ENCODE measurements at regions not wholly inside any gene's neighbourhood (a gene's known extent, or its start where the extent isn't known, plus 50 kb on each side); places are given as distances from the start of the nearest gene placed in this dataset.

GRCh38 chr14:104297721-104298401, 159.5 kb downstream of the KIF26A start:
- Histone ChIP-seq H3K4me1 (ENCODE audit: control insufficient read depth in 4 of 4, insufficient read depth in 4 of 4, low read length in 3 of 4) (no peaks in the 10 kb centered on the region), H3K9ac (ENCODE audit: low read depth in 1 of 2, low read length in 2 of 2) (no peak overlapping the region), H3K9me3 (ENCODE audit: control insufficient read depth in 4 of 4, low read length in 3 of 4) (no peaks in the 10 kb centered on the region), H3K4me3 (ENCODE audit: low read depth in 1 of 3, low read length in 3 of 3) (no peak overlapping the region), H3K27me3 (ENCODE audit: control insufficient read depth in 4 of 4, insufficient read depth in 4 of 4, low read length in 3 of 4) (peaks cover 0 to 2% (median 0%) of the 10 kb centered on the region in 4 donors), H3K27ac (ENCODE audit: low read depth in 1 of 2, low read length in 2 of 2) (no peak overlapping the region), H3K36me3 (ENCODE audit: control insufficient read depth in 4 of 4, insufficient read depth in 3 of 4, low read depth in 1 of 4, low read length in 3 of 4) (no peaks in the 10 kb centered on the region)
- 89% methylated on average over 11 of the region's 11 CpGs for WGBS
- TF ChIP-seq HNF4A (conservative IDR thresholded peaks at IDR 0.05) (no peak), TAF1 (conservative IDR thresholded peaks at IDR 0.05) (no peak), GABPA (IDR thresholded peaks at IDR 0.05 in 1 of 2, conservative IDR thresholded peaks at IDR 0.05 in 1 of 2) (no peak), EGR1 (IDR thresholded peaks at IDR 0.05; ENCODE audit: low read depth in 2 of 2) (no peak), JUND (IDR thresholded peaks at IDR 0.05) (no peak), REST (IDR thresholded peaks at IDR 0.05) (no peak), YY1 (IDR thresholded peaks at IDR 0.05) (no peak), FOXA1 (IDR thresholded peaks at IDR 0.05) (no peak), ATF3 (IDR thresholded peaks at IDR 0.05) (no peak)
- no peak for DNase-seq (ENCODE audit: low spot score)

- 92% methylated on average over 3 of the region's 3 CpGs for WGBS
- H3K4me1 ChIP-seq (ENCODE audit: control insufficient read depth in 4 of 4, insufficient read depth in 4 of 4, low read length in 3 of 4), result no peaks in the 10 kb centered on the region
- H3K9ac ChIP-seq (ENCODE audit: low read depth in 1 of 2, low read length in 2 of 2), result no peak overlapping the region
- H3K9me3 ChIP-seq (ENCODE audit: control insufficient read depth in 4 of 4, low read length in 3 of 4), result no peaks in the 10 kb centered on the region
- no peaks in the 10 kb centered on the region for H3K36me3 ChIP-seq (ENCODE audit: control insufficient read depth in 4 of 4, insufficient read depth in 3 of 4, low read depth in 1 of 4, low read length in 3 of 4)
- no peak for TF ChIP-seq ATF3 (IDR thresholded peaks at IDR 0.05)
- no peak for TF ChIP-seq MAX (IDR thresholded peaks at IDR 0.05)
- TF ChIP-seq FOXA1 (IDR thresholded peaks at IDR 0.05), result no peak
- TF ChIP-seq HNF4G (IDR thresholded peaks at IDR 0.05), result no peak
- no peak for TF ChIP-seq ZBTB33 (IDR thresholded peaks at IDR 0.05)
- no peak for TF ChIP-seq JUND (IDR thresholded peaks at IDR 0.05)
- no peak for TF ChIP-seq TAF1 (conservative IDR thresholded peaks at IDR 0.05)
- TF ChIP-seq NR2F2 (IDR thresholded peaks at IDR 0.05), result no peak
- no peak for TF ChIP-seq GABPA (IDR thresholded peaks at IDR 0.05 in 1 of 2, conservative IDR thresholded peaks at IDR 0.05 in 1 of 2)
- no peak for TF ChIP-seq RAD21 (IDR thresholded peaks at IDR 0.05)
- no peak for TF ChIP-seq CTCF (IDR thresholded peaks at IDR 0.05; ENCODE audit: low read depth, low read length, missing input control)
- no peak for TF ChIP-seq RXRA (IDR thresholded peaks at IDR 0.05)
- TF ChIP-seq YY1 (IDR thresholded peaks at IDR 0.05), result no peak
- no peak for TF ChIP-seq SP1 (IDR thresholded peaks at IDR 0.05)
- no peak for TF ChIP-seq HNF4A (conservative IDR thresholded peaks at IDR 0.05)
- no peak for TF ChIP-seq REST (IDR thresholded peaks at IDR 0.05)
- no peak for TF ChIP-seq EGR1 (IDR thresholded peaks at IDR 0.05; ENCODE audit: low read depth in 2 of 2)
- no peak for TF ChIP-seq FOXA2 (IDR thresholded peaks at IDR 0.05)
- H3K27me3 ChIP-seq (ENCODE audit: control insufficient read depth in 4 of 4, insufficient read depth in 4 of 4, low read length in 3 of 4), result peaks cover 0 to 2% (median 0%) of the 10 kb centered on the region in 4 donors
- no peak overlapping the region for H3K27ac ChIP-seq (ENCODE audit: low read depth in 1 of 2, low read length in 2 of 2)
- DNase-seq (ENCODE audit: low spot score), result no peak
- no peak overlapping the region for H3K4me3 ChIP-seq (ENCODE audit: low read depth in 1 of 3, low read length in 3 of 3)
These were observed 160.1 kb downstream of the KIF26A start for GRCh38 chr14:104298458-104298857.
